ENCODE measurements at regions not wholly inside any gene's neighbourhood (a gene's known extent, or its start where the extent isn't known, plus 50 kb on each side); places are given as distances from the start of the nearest gene placed in this dataset.

DNA sequence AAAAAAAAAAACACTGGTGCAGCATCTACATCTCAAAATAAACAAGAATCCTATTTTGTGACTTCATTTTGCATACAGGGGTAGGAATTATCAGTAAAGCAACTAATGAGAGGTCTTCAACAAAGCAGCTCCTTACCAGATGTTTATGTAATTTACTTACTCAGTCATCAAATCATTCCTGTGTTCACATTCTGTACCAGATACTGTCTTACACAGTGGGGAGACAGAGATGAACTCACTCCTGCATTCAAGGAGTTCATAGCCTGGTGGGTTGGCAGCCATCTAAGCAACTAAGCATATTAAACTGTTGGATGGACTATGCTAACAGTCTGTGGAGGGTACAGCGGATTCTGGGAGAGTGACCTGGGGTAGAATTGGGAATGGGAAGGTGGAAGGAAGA lies 169.0 kb downstream of the OSR1 start:
- no peaks in the 10 kb centered on the region for H3K27me3 ChIP-seq (ENCODE audit: control insufficient read depth in 1 of 2, insufficient read depth in 2 of 2, low read length in 2 of 2)
- H3K4me3 ChIP-seq (ENCODE audit: low read length), result no peak overlapping the region
- no peak for ATAC-seq (ENCODE audit: poor library complexity)
- no peaks in the 10 kb centered on the region for H3K27me3 Mint-ChIP-seq
- no peaks in the 10 kb centered on the region for H3K36me3 Mint-ChIP-seq (ENCODE audit: low read depth)
- no peak overlapping the region for H3K27ac Mint-ChIP-seq
- ChIA-PET CTCF (interaction anchor here (0.7 kb wide), 1 partner anchor 11 kb away, joined by 3 read pairs; no protein-coding TSS in a partner anchor), POLR2A (no interaction called here)
- intact Hi-C loops (cut with DNase I, micrococcal nuclease), result no loop called here
- no peaks in the 10 kb centered on the region for H3K36me3 ChIP-seq (ENCODE audit: insufficient read depth, low read length)
- peaks cover 0 to 5% of the 10 kb centered on the region in 2 experiments for H3K9me3 ChIP-seq (ENCODE audit: control insufficient read depth in 1 of 2, insufficient read depth in 1 of 2, low read length in 2 of 2)
- no peaks in the 10 kb centered on the region for H3K4me1 Mint-ChIP-seq (ENCODE audit: low read depth)
- no peaks in the 10 kb centered on the region for H3K4me1 ChIP-seq (ENCODE audit: insufficient read depth, low read length)
- no peak overlapping the region for H3K27ac ChIP-seq (ENCODE audit: low read depth in 1 of 2, low read length in 2 of 2)
- peaks cover 4% of the 10 kb centered on the region for H3K9me3 Mint-ChIP-seq
- DNase-seq, result no peak
- no peak overlapping the region for H3K4me3 Mint-ChIP-seq
- TF ChIP-seq, protein P1, sequence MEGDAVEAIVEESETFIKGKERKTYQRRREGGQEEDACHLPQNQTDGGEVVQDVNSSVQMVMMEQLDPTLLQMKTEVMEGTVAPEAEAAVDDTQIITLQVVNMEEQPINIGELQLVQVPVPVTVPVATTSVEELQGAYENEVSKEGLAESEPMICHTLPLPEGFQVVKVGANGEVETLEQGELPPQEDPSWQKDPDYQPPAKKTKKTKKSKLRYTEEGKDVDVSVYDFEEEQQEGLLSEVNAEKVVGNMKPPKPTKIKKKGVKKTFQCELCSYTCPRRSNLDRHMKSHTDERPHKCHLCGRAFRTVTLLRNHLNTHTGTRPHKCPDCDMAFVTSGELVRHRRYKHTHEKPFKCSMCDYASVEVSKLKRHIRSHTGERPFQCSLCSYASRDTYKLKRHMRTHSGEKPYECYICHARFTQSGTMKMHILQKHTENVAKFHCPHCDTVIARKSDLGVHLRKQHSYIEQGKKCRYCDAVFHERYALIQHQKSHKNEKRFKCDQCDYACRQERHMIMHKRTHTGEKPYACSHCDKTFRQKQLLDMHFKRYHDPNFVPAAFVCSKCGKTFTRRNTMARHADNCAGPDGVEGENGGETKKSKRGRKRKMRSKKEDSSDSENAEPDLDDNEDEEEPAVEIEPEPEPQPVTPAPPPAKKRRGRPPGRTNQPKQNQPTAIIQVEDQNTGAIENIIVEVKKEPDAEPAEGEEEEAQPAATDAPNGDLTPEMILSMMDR (IDR thresholded peaks at IDR 0.05), result no peak

GRCh38 chr2:19187323-19188020 lies 171.0 kb downstream of the OSR1 start:
- intact Hi-C loops (cut with DNase I, micrococcal nuclease), result no loop called here
- CTCF ChIA-PET, result no interaction called here
- H3K36me3 Mint-ChIP-seq (ENCODE audit: low read depth), result no peaks in the 10 kb centered on the region

DNA sequence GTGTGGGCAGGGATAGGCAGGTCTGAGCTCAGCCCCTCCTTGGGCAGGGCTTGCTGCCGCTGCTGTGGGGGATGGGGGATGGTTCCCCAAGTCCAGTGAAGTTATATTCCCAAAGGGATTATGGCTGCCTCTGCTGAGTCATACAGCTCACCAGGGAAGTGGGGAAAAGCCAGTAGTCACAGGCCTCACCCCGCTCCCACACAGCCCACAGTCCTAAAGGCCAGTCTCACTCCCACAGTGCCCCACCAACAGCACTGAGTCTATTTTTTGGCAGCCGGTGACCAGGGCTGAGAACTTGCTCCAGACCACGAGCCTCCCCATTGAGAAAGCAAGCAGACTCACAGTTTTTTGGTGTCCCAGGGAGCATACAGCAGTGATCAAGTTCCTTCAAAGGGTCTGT lies 173.3 kb downstream of the OSR1 start:
- Histone ChIP-seq H3K27ac (ENCODE audit: low read depth in 1 of 2, low read length in 2 of 2) (no peak overlapping the region), H3K4me1 (ENCODE audit: insufficient read depth, low read length) (no peaks in the 10 kb centered on the region), H3K27me3 (ENCODE audit: control insufficient read depth in 1 of 2, insufficient read depth in 2 of 2, low read length in 2 of 2) (no peaks in the 10 kb centered on the region), H3K36me3 (ENCODE audit: insufficient read depth, low read length) (no peaks in the 10 kb centered on the region), H3K4me3 (ENCODE audit: low read length) (no peak overlapping the region), H3K9me3 (ENCODE audit: control insufficient read depth in 1 of 2, insufficient read depth in 1 of 2, low read length in 2 of 2) (peaks cover 0 to 5% of the 10 kb centered on the region in 2 experiments)
- intact Hi-C loops (cut with DNase I, micrococcal nuclease), result no loop called here
- no peak overlapping the region for H3K4me3 Mint-ChIP-seq
- no peaks in the 10 kb centered on the region for H3K27me3 Mint-ChIP-seq
- ATAC-seq (ENCODE audit: poor library complexity) (no peak), DNase-seq (no peak)
- TF ChIP-seq, protein P1 (IDR thresholded peaks at IDR 0.05), result no peak
- peaks cover 16% of the 10 kb centered on the region for H3K9me3 Mint-ChIP-seq
- H3K27ac Mint-ChIP-seq, result no peak overlapping the region
- no peaks in the 10 kb centered on the region for H3K4me1 Mint-ChIP-seq (ENCODE audit: low read depth)
- ChIA-PET POLR2A (no interaction called here), CTCF (no interaction called here)
- no peaks in the 10 kb centered on the region for H3K36me3 Mint-ChIP-seq (ENCODE audit: low read depth)

More at GRCh38 chr2:19187323-19188020, 171.0 kb downstream of the OSR1 start:
- Mint-ChIP-seq H3K4me1 (ENCODE audit: low read depth) (no peaks in the 10 kb centered on the region), H3K27me3 (no peaks in the 10 kb centered on the region), H3K27ac (no peak overlapping the region), H3K4me3 (no peak overlapping the region), H3K9me3 (peaks cover 7% of the 10 kb centered on the region)
- no peaks in the 10 kb centered on the region for H3K27me3 ChIP-seq (ENCODE audit: control insufficient read depth in 1 of 2, insufficient read depth in 2 of 2, low read length in 2 of 2)
- POLR2A ChIA-PET, result no interaction called here
- peaks cover 0 to 5% of the 10 kb centered on the region in 2 experiments for H3K9me3 ChIP-seq (ENCODE audit: control insufficient read depth in 1 of 2, insufficient read depth in 1 of 2, low read length in 2 of 2)
- no peak for ATAC-seq (ENCODE audit: poor library complexity)
- no peak overlapping the region for H3K27ac ChIP-seq (ENCODE audit: low read depth in 1 of 2, low read length in 2 of 2)
- TF ChIP-seq, protein P1 (IDR thresholded peaks at IDR 0.05), result no peak
- DNase-seq, result no peak
- no peaks in the 10 kb centered on the region for H3K36me3 ChIP-seq (ENCODE audit: insufficient read depth, low read length)
- H3K4me3 ChIP-seq (ENCODE audit: low read length), result no peak overlapping the region
- H3K4me1 ChIP-seq (ENCODE audit: insufficient read depth, low read length), result no peaks in the 10 kb centered on the region
